ENCODE measurements at regions not wholly inside any gene's neighbourhood (a gene's known extent, or its start where the extent isn't known, plus 50 kb on each side); places are given as distances from the start of the nearest gene placed in this dataset.
"Not testable (repeated sequence)": the region's sequence is repeated elsewhere in the genome, so short reads cannot be mapped to it uniquely, and the experiment has no call there.

- TF ChIP-seq, protein P1, sequence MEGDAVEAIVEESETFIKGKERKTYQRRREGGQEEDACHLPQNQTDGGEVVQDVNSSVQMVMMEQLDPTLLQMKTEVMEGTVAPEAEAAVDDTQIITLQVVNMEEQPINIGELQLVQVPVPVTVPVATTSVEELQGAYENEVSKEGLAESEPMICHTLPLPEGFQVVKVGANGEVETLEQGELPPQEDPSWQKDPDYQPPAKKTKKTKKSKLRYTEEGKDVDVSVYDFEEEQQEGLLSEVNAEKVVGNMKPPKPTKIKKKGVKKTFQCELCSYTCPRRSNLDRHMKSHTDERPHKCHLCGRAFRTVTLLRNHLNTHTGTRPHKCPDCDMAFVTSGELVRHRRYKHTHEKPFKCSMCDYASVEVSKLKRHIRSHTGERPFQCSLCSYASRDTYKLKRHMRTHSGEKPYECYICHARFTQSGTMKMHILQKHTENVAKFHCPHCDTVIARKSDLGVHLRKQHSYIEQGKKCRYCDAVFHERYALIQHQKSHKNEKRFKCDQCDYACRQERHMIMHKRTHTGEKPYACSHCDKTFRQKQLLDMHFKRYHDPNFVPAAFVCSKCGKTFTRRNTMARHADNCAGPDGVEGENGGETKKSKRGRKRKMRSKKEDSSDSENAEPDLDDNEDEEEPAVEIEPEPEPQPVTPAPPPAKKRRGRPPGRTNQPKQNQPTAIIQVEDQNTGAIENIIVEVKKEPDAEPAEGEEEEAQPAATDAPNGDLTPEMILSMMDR (conservative IDR thresholded peaks at IDR 0.05) = not testable (repeated sequence)
- TF ChIP-seq ZFX (IDR thresholded peaks at IDR 0.05) = not testable (repeated sequence)
These were observed 138.4 kb downstream of the FAM72C start for GRCh38 chr1:143833376-143833775.
